Activated naive CD4-positive, alpha-beta T cell treated with anti-CD3 and anti-CD28 coated beads, Interleukin-2, amount 10 ng/mL, durations not matched to agents 7 days and 5 days (primary cell): ENCODE measurements at regions not wholly inside any gene's neighbourhood (a gene's known extent, or its start where the extent isn't known, plus 50 kb on each side); places are given as distances from the start of the nearest gene placed in this dataset.

ENCODE experiments used
- CTCF ChIA-PET: fragments of 350-600 bp; sonication (Branson Sonifier 250); formaldehyde crosslinking; loops from one replicate; lab custom pipeline; 2021; ENCODE audit warnings: antibody characterized with exemption; lab: Charles Lee
- DNase-seq: peaks from one replicate; pipeline ENCODE4 v3.0.0-alpha.2; 2020
- H3K27ac Mint-ChIP-seq: one replicate; pipeline ENCODE4 v1.8.0; 2021; ENCODE audit warnings: mild to moderate bottlenecking, moderate library complexity, mixed read lengths
- H3K27me3 Mint-ChIP-seq: one replicate; pipeline ENCODE4 v1.8.0; 2021; ENCODE audit warnings: mild to moderate bottlenecking, mixed read lengths
- H3K36me3 Mint-ChIP-seq: one replicate; pipeline ENCODE4 v1.8.0; 2021; ENCODE audit warnings: mixed read lengths
- H3K4me1 Mint-ChIP-seq: one replicate; pipeline ENCODE4 v1.8.0; 2021; ENCODE audit warnings: mixed read lengths
- H3K4me3 Mint-ChIP-seq: one replicate; pipeline ENCODE4 v1.8.0; 2021; ENCODE audit warnings: mild to moderate bottlenecking, moderate library complexity, mixed read lengths
- H3K9me3 Mint-ChIP-seq: one replicate; pipeline ENCODE4 v1.8.0; 2021; ENCODE audit warnings: mixed read lengths

DNA sequence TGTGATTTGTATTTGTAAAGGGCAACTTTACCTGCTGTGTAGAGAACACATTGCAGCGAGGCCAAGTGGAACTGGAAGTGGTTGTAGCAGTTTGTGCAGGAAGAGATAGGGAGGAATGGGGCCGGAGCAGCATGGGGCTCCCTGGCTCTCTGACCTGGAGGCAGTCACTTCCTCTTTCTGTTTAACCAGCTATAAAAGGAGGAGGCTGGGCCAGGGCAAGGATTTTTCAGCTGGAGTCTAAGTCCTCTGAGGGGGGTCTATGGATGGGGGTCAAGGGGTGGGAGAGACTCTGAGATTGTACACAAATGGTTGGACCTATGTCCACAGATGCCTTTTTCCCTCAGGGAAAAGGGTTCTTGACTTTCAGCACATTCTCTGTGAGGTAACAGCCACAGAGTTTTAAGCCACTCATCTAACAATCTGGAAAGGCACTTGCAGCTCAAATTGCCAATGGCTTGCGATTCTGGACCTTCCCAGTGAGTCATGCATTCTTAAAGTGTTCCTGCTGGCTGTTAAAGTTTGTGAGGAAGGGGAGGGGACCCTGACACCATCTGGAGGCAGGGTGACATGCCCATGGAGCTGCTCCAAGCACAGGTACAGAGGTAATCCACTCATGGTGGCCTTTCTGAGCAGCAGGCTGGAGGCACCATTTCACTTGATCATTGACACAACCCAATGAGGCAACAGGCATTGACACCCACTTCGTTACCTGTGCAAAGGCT lies 347.0 kb downstream of the CYRIA start:
- H3K27me3 Mint-ChIP-seq: no peaks in the 10 kb centered on the region

GRCh38 chr2:16318051-16318450 lies 347.6 kb downstream of the CYRIA start:
- no peaks in the 10 kb centered on the region for H3K27me3 Mint-ChIP-seq
- H3K4me1 Mint-ChIP-seq: no peaks in the 10 kb centered on the region
- CTCF ChIA-PET: no interaction called here
- no peak overlapping the region for H3K4me3 Mint-ChIP-seq
- H3K9me3 Mint-ChIP-seq: no peaks in the 10 kb centered on the region
- no peaks in the 10 kb centered on the region for H3K36me3 Mint-ChIP-seq
- no peak for DNase-seq
- no peak overlapping the region for H3K27ac Mint-ChIP-seq

More for the DNA sequence above, 347.0 kb downstream of the CYRIA start:
- Mint-ChIP-seq H3K27ac (no peak overlapping the region), H3K4me3 (no peak overlapping the region), H3K36me3 (no peaks in the 10 kb centered on the region), H3K4me1 (no peaks in the 10 kb centered on the region), H3K9me3 (no peaks in the 10 kb centered on the region)
- CTCF ChIA-PET: no interaction called here
- no peak for DNase-seq

- no peaks in the 10 kb centered on the region for H3K36me3 Mint-ChIP-seq
- no peak overlapping the region for H3K4me3 Mint-ChIP-seq
- CTCF ChIA-PET: no interaction called here
These were observed 348.3 kb downstream of the CYRIA start for GRCh38 chr2:16317211-16317830.

GRCh38 chr2:16316456-16317210 lies 349.0 kb downstream of the CYRIA start:
- CTCF ChIA-PET: no interaction called here
- Mint-ChIP-seq H3K4me3 (no peak overlapping the region), H3K9me3 (no peaks in the 10 kb centered on the region), H3K4me1 (no peaks in the 10 kb centered on the region), H3K36me3 (no peaks in the 10 kb centered on the region), H3K27ac (no peak overlapping the region), H3K27me3 (no peaks in the 10 kb centered on the region)
- no peak for DNase-seq

More at GRCh38 chr2:16317211-16317830, 348.3 kb downstream of the CYRIA start:
- no peaks in the 10 kb centered on the region for H3K27me3 Mint-ChIP-seq
- no peaks in the 10 kb centered on the region for H3K4me1 Mint-ChIP-seq
- H3K9me3 Mint-ChIP-seq: no peaks in the 10 kb centered on the region
- DNase-seq: no peak
- no peak overlapping the region for H3K27ac Mint-ChIP-seq

- no peak for DNase-seq
- H3K27ac Mint-ChIP-seq: no peak overlapping the region
- H3K36me3 Mint-ChIP-seq: no peaks in the 10 kb centered on the region
- no peaks in the 10 kb centered on the region for H3K27me3 Mint-ChIP-seq
- no peaks in the 10 kb centered on the region for H3K9me3 Mint-ChIP-seq
- H3K4me3 Mint-ChIP-seq: no peak overlapping the region
- CTCF ChIA-PET: no interaction called here
- no peaks in the 10 kb centered on the region for H3K4me1 Mint-ChIP-seq
These were observed 349.7 kb downstream of the CYRIA start for GRCh38 chr2:16315908-16316307.

- no peaks in the 10 kb centered on the region for H3K27me3 Mint-ChIP-seq
These were observed 350.2 kb downstream of the CYRIA start for GRCh38 chr2:16315458-16315835.

GRCh38 chr2:16314691-16315457 lies 350.8 kb downstream of the CYRIA start:
- H3K27ac Mint-ChIP-seq: no peak overlapping the region
- H3K36me3 Mint-ChIP-seq: no peaks in the 10 kb centered on the region
- no peak overlapping the region for H3K4me3 Mint-ChIP-seq
- H3K9me3 Mint-ChIP-seq: no peaks in the 10 kb centered on the region
- CTCF ChIA-PET: no interaction called here
- H3K27me3 Mint-ChIP-seq: no peaks in the 10 kb centered on the region
- no peaks in the 10 kb centered on the region for H3K4me1 Mint-ChIP-seq
- DNase-seq: no peak

More at GRCh38 chr2:16315458-16315835, 350.2 kb downstream of the CYRIA start:
- Mint-ChIP-seq H3K27ac (no peak overlapping the region), H3K36me3 (no peaks in the 10 kb centered on the region), H3K4me3 (no peak overlapping the region), H3K9me3 (no peaks in the 10 kb centered on the region), H3K4me1 (no peaks in the 10 kb centered on the region)
- no peak for DNase-seq
- CTCF ChIA-PET: no interaction called here

DNA sequence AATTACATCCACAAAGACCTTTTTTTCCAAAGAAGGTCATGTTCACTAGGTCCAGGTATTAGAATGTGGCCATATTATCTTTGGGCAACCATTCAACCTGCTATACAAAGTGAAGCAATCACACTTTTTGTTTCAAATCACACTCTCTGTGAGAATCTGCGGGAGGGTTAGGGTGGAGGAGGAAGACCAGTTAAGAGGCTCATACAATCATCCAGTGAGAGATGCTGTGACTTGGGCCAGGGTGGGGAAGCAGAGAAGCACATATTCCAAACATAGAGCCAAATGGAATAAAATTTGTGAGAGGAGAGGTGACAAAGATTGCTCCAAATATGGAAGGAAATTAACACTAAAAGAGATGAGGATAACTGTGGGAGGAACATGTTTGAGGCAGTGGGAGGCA lies 351.6 kb downstream of the CYRIA start:
- Mint-ChIP-seq H3K27me3 (no peaks in the 10 kb centered on the region), H3K36me3 (no peaks in the 10 kb centered on the region), H3K4me1 (no peaks in the 10 kb centered on the region), H3K4me3 (no peak overlapping the region), H3K9me3 (no peaks in the 10 kb centered on the region), H3K27ac (no peak overlapping the region)
- no peak for DNase-seq
- CTCF ChIA-PET: no interaction called here

GRCh38 chr2:16313235-16313975 lies 352.2 kb downstream of the CYRIA start:
- Mint-ChIP-seq H3K4me1 (no peaks in the 10 kb centered on the region), H3K27me3 (no peaks in the 10 kb centered on the region), H3K9me3 (no peaks in the 10 kb centered on the region), H3K27ac (no peak overlapping the region), H3K36me3 (no peaks in the 10 kb centered on the region), H3K4me3 (no peak overlapping the region)
- CTCF ChIA-PET: no interaction called here
- no peak for DNase-seq

- Mint-ChIP-seq H3K27ac (no peak overlapping the region), H3K4me3 (no peak overlapping the region), H3K36me3 (no peaks in the 10 kb centered on the region), H3K27me3 (no peaks in the 10 kb centered on the region), H3K9me3 (no peaks in the 10 kb centered on the region), H3K4me1 (no peaks in the 10 kb centered on the region)
- CTCF ChIA-PET: no interaction called here
- no peak for DNase-seq
These were observed 352.9 kb downstream of the CYRIA start for GRCh38 chr2:16312771-16313170.

DNA sequence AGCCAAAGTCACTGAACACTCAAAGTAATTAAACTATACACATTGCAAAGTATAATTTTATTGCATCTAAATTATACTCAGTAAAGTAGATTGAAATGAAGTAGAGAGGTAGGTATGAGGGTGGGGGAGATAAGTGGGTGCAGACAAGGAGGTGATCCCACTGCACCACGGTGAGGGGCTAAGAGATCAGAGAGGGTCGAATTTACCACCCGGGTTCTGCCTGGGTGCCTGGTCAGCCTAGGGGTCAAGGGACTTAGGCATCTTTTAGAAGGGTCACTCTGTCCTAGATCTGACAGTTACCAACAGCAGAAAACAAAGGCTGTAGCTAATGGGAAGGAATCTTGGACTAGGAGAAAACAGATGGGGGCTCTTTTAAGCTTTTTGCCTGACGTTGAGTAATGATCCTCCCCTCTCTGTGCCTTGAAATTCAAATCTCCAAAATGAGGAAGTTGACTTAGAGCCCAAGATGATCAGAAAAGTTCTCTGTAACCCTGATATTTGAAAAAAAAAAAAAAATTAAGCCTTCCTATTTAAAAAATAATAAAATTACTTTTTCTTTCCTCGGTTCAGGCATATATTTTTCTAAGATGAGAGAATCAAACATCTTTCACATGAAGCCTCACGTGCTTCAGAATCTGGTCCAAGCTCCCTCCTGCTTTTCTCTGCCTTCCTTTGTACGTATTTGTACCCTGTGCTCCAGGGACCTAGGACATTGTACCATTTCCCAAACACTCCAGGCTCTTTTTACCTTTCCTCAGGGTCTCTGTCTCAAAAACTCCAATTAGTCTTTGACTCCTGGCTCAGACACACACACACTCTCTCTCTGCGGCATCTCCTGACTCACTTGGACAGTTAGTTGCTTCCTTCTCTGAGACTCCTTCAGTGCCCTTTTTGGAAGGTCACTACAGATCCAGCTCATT lies 353.9 kb downstream of the CYRIA start:
- Mint-ChIP-seq H3K27me3 (no peaks in the 10 kb centered on the region), H3K4me1 (no peaks in the 10 kb centered on the region), H3K4me3 (no peak overlapping the region), H3K36me3 (no peaks in the 10 kb centered on the region), H3K9me3 (no peaks in the 10 kb centered on the region), H3K27ac (no peak overlapping the region)
- CTCF ChIA-PET: interaction anchor here (0.7 kb wide), 1 partner anchor 9 kb away, joined by 3 read pairs; no protein-coding TSS in a partner anchor
- DNase-seq: no peak

DNA sequence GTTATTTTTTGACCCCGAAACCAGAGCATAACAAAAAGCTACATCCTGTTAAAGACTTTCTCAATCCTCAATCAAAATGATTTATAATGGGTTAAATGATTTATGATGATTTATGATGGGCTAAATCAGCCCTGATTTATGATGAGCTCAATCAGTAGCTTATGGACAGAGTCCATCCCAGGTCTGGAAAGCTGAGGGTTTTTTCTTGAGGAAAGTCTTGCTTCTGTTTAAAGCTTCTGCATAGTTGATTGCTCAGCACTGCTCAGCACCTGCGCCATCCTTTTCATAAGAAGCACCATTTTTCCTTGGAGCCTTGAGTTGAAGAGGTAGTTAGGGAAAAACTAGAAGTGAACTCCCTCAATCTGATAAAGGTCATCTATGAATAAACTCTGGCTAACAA lies 356.8 kb downstream of the CYRIA start:
- no peak overlapping the region for H3K4me3 Mint-ChIP-seq
- no peaks in the 10 kb centered on the region for H3K36me3 Mint-ChIP-seq
- H3K27me3 Mint-ChIP-seq: peaks cover 3% of the 10 kb centered on the region
- CTCF ChIA-PET: interaction anchor here (0.7 kb wide), 1 partner anchor 362 kb away, joined by 3 read pairs; no protein-coding TSS in a partner anchor
- DNase-seq: no peak
- no peaks in the 10 kb centered on the region for H3K9me3 Mint-ChIP-seq
- H3K4me1 Mint-ChIP-seq: no peaks in the 10 kb centered on the region
- no peak overlapping the region for H3K27ac Mint-ChIP-seq
